ENCODE measurements at regions not wholly inside any gene's neighbourhood (a gene's known extent, or its start where the extent isn't known, plus 50 kb on each side); places are given as distances from the start of the nearest gene placed in this dataset.

- ChIA-PET CTCF (no interaction called here), POLR2A (no interaction called here)
- peak; percentile 67 for DNase-seq
- peaks cover 2% of the 10 kb centered on the region for H3K27me3 Mint-ChIP-seq
- intact Hi-C loops (cut with micrococcal nuclease), result no loop called here
- H3K36me3 Mint-ChIP-seq, result no peaks in the 10 kb centered on the region
- no peak overlapping the region for H3K4me3 Mint-ChIP-seq
- H3K9me3 Mint-ChIP-seq, result no peaks in the 10 kb centered on the region
- no peak overlapping the region for H3K27ac Mint-ChIP-seq
- H3K4me1 Mint-ChIP-seq (ENCODE audit: low read depth), result no peaks in the 10 kb centered on the region
These were observed 171.9 kb downstream of the SHANK2 start for GRCh38 chr11:71080239-71081097.

GRCh38 chr11:71079795-71080194, 172.6 kb downstream of the SHANK2 start:
- no peaks in the 10 kb centered on the region for H3K36me3 Mint-ChIP-seq
- DNase-seq, result no peak

GRCh38 chr11:71078482-71078881, 173.9 kb downstream of the SHANK2 start:
- Mint-ChIP-seq H3K27me3 (peaks cover 2% of the 10 kb centered on the region), H3K27ac (no peak overlapping the region), H3K4me1 (ENCODE audit: low read depth) (no peaks in the 10 kb centered on the region), H3K9me3 (no peaks in the 10 kb centered on the region), H3K36me3 (no peaks in the 10 kb centered on the region), H3K4me3 (no peak overlapping the region)
- intact Hi-C loops (cut with micrococcal nuclease), result no loop called here
- no peak for DNase-seq
- ChIA-PET POLR2A (no interaction called here), CTCF (no interaction called here)

More at GRCh38 chr11:71079795-71080194, 172.6 kb downstream of the SHANK2 start:
- Mint-ChIP-seq H3K9me3 (no peaks in the 10 kb centered on the region), H3K4me1 (ENCODE audit: low read depth) (no peaks in the 10 kb centered on the region), H3K27me3 (peaks cover 2% of the 10 kb centered on the region), H3K4me3 (no peak overlapping the region), H3K27ac (no peak overlapping the region)
- intact Hi-C loops (cut with micrococcal nuclease), result no loop called here
- POLR2A ChIA-PET, result no interaction called here
- CTCF ChIA-PET, result no interaction called here

- H3K4me1 Mint-ChIP-seq (ENCODE audit: low read depth), result no peaks in the 10 kb centered on the region
- H3K4me3 Mint-ChIP-seq, result no peak overlapping the region
- H3K27ac Mint-ChIP-seq, result no peak overlapping the region
- ChIA-PET POLR2A (interaction anchor here (0.7 kb wide), 1 partner anchor 1000 kb away, joined by 3 read pairs; no protein-coding TSS in a partner anchor), CTCF (no interaction called here)
- no peaks in the 10 kb centered on the region for H3K36me3 Mint-ChIP-seq
- H3K27me3 Mint-ChIP-seq, result no peaks in the 10 kb centered on the region
- intact Hi-C loops (cut with micrococcal nuclease), result no loop called here
- no peak for DNase-seq
- H3K9me3 Mint-ChIP-seq, result no peaks in the 10 kb centered on the region
These were observed 175.7 kb downstream of the SHANK2 start for GRCh38 chr11:71076525-71077304.

- no peak overlapping the region for H3K4me3 Mint-ChIP-seq
- no peak overlapping the region for H3K27ac Mint-ChIP-seq
- intact Hi-C loops (cut with micrococcal nuclease), result no loop called here
- POLR2A ChIA-PET, result interaction anchor here (0.7 kb wide), 1 partner anchor 1001 kb away, joined by 3 read pairs; no protein-coding TSS in a partner anchor
- H3K4me1 Mint-ChIP-seq (ENCODE audit: low read depth), result no peaks in the 10 kb centered on the region
- no peak for DNase-seq
- H3K27me3 Mint-ChIP-seq, result no peaks in the 10 kb centered on the region
- H3K36me3 Mint-ChIP-seq, result no peaks in the 10 kb centered on the region
- no peaks in the 10 kb centered on the region for H3K9me3 Mint-ChIP-seq
- CTCF ChIA-PET, result no interaction called here
These were observed 176.4 kb downstream of the SHANK2 start for GRCh38 chr11:71075871-71076420.

GRCh38 chr11:71075116-71075720, 177.2 kb downstream of the SHANK2 start:
- Mint-ChIP-seq H3K4me1 (ENCODE audit: low read depth) (no peaks in the 10 kb centered on the region), H3K27me3 (no peaks in the 10 kb centered on the region), H3K36me3 (no peaks in the 10 kb centered on the region), H3K27ac (no peak overlapping the region), H3K9me3 (no peaks in the 10 kb centered on the region), H3K4me3 (no peak overlapping the region)
- intact Hi-C loops (cut with micrococcal nuclease), result no loop called here
- CTCF ChIA-PET, result no interaction called here
- DNase-seq, result no peak
- POLR2A ChIA-PET, result no interaction called here

GRCh38 chr11:71071736-71072509, 180.5 kb downstream of the SHANK2 start:
- Mint-ChIP-seq H3K27me3 (no peaks in the 10 kb centered on the region), H3K4me1 (ENCODE audit: low read depth) (no peaks in the 10 kb centered on the region), H3K27ac (no peak overlapping the region), H3K9me3 (no peaks in the 10 kb centered on the region), H3K36me3 (no peaks in the 10 kb centered on the region), H3K4me3 (no peak overlapping the region)
- intact Hi-C loops (cut with micrococcal nuclease), result no loop called here
- no peak for DNase-seq
- CTCF ChIA-PET, result no interaction called here
- POLR2A ChIA-PET, result no interaction called here

- intact Hi-C loops (cut with micrococcal nuclease), result no loop called here
- no peak for DNase-seq
- Mint-ChIP-seq H3K27me3 (no peaks in the 10 kb centered on the region), H3K4me3 (no peak overlapping the region), H3K9me3 (no peaks in the 10 kb centered on the region), H3K27ac (no peak overlapping the region), H3K4me1 (ENCODE audit: low read depth) (no peaks in the 10 kb centered on the region), H3K36me3 (no peaks in the 10 kb centered on the region)
- ChIA-PET POLR2A (no interaction called here), CTCF (no interaction called here)
These were observed 181.6 kb downstream of the SHANK2 start for GRCh38 chr11:71070490-71071453.

GRCh38 chr11:71068963-71069362, 183.4 kb downstream of the SHANK2 start:
- Mint-ChIP-seq H3K36me3 (no peaks in the 10 kb centered on the region), H3K4me1 (ENCODE audit: low read depth) (no peaks in the 10 kb centered on the region), H3K27me3 (peaks cover 12% of the 10 kb centered on the region), H3K27ac (no peak overlapping the region), H3K4me3 (no peak overlapping the region), H3K9me3 (no peaks in the 10 kb centered on the region)
- ChIA-PET POLR2A (no interaction called here), CTCF (no interaction called here)
- intact Hi-C loops (cut with micrococcal nuclease), result no loop called here
- DNase-seq, result no peak

GRCh38 chr11:71067753-71068152, 184.6 kb downstream of the SHANK2 start:
- H3K27ac Mint-ChIP-seq, result no peak overlapping the region
- POLR2A ChIA-PET, result no interaction called here
- no peaks in the 10 kb centered on the region for H3K9me3 Mint-ChIP-seq
- H3K36me3 Mint-ChIP-seq, result no peaks in the 10 kb centered on the region
- DNase-seq, result no peak
- peaks cover 21% of the 10 kb centered on the region for H3K27me3 Mint-ChIP-seq
- intact Hi-C loops (cut with micrococcal nuclease), result no loop called here
- CTCF ChIA-PET, result no interaction called here
- no peak overlapping the region for H3K4me3 Mint-ChIP-seq
- H3K4me1 Mint-ChIP-seq (ENCODE audit: low read depth), result no peaks in the 10 kb centered on the region

- Mint-ChIP-seq H3K4me3 (no peak overlapping the region), H3K27ac (no peak overlapping the region), H3K4me1 (ENCODE audit: low read depth) (no peaks in the 10 kb centered on the region), H3K9me3 (no peaks in the 10 kb centered on the region), H3K36me3 (no peaks in the 10 kb centered on the region), H3K27me3 (peaks cover 24% of the 10 kb centered on the region)
- intact Hi-C loops (cut with micrococcal nuclease), result no loop called here
- no peak for DNase-seq
- CTCF ChIA-PET, result no interaction called here
- POLR2A ChIA-PET, result no interaction called here
These were observed 186.1 kb downstream of the SHANK2 start for GRCh38 chr11:71066311-71066710.

All from activated CD4-positive, alpha-beta memory T cell treated with anti-CD3 and anti-CD28 coated beads for 36 hours (primary cell).